Upper lobe of left lung (tissue), 4 donors: ENCODE measurements at regions not wholly inside any gene's neighbourhood (a gene's known extent, or its start where the extent isn't known, plus 50 kb on each side); places are given as distances from the start of the nearest gene placed in this dataset.

ENCODE experiments used
- EP300 ChIP-seq, 4 donors: sonication (generic); formaldehyde crosslinking; IDR thresholded peaks; one replicate each; pipeline ENCODE4 v1.5.1; 2017; ENCODE audit warnings: antibody characterized with exemption in 4 of 4, control low read depth in 2 of 4
- POLR2A ChIP-seq, 4 donors: fragments of 450-650 bp; IDR thresholded peaks; one replicate each; pipeline ENCODE4 v1.5.1; 2016 to 2017; ENCODE audit warnings: antibody characterized with exemption in 4 of 4, mild to moderate bottlenecking in 2 of 4
- TF ChIP-seq, protein P1 (sequence below), 6 experiments: fragments of 450-650 bp in 4 of 6; fragments of 200-600 bp in 2 of 6; sonication (generic) in 2 of 6; IDR thresholded peaks; one replicate each; pipeline ENCODE4 v1.5.1; 2016 to 2019; ENCODE audit warnings: antibody characterized with exemption in 6 of 6

GRCh38 chr2:219830353-219830738 is 202.9 kb downstream of the SLC4A3 start:
- no peak for TF ChIP-seq EP300 (IDR thresholded peaks at IDR 0.05)
- TF ChIP-seq, protein P1, sequence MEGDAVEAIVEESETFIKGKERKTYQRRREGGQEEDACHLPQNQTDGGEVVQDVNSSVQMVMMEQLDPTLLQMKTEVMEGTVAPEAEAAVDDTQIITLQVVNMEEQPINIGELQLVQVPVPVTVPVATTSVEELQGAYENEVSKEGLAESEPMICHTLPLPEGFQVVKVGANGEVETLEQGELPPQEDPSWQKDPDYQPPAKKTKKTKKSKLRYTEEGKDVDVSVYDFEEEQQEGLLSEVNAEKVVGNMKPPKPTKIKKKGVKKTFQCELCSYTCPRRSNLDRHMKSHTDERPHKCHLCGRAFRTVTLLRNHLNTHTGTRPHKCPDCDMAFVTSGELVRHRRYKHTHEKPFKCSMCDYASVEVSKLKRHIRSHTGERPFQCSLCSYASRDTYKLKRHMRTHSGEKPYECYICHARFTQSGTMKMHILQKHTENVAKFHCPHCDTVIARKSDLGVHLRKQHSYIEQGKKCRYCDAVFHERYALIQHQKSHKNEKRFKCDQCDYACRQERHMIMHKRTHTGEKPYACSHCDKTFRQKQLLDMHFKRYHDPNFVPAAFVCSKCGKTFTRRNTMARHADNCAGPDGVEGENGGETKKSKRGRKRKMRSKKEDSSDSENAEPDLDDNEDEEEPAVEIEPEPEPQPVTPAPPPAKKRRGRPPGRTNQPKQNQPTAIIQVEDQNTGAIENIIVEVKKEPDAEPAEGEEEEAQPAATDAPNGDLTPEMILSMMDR (IDR thresholded peaks at IDR 0.05), result no peak
- TF ChIP-seq POLR2A (IDR thresholded peaks at IDR 0.05), result no peak
